Osteoblast (primary cell): ENCODE measurements at regions not wholly inside any gene's neighbourhood (a gene's known extent, or its start where the extent isn't known, plus 50 kb on each side); places are given as distances from the start of the nearest gene placed in this dataset.

Experiments used
- DNase-seq: peaks from one replicate; pipeline ENCODE4 v3.0.0; 2011; ENCODE audit warnings: low spot score, mixed read lengths; ENCODE audit not compliant: insufficient read length; ENCODE audit errors: missing footprints
- H2AFZ ChIP-seq: 2 replicates; pipeline ENCODE4 v1.6.0; 2011; ENCODE audit warnings: mild to moderate bottlenecking, low read length
- H3K27ac ChIP-seq: 2 replicates; pipeline ENCODE4 v1.5.1; 2011; ENCODE audit warnings: mild to moderate bottlenecking, low read depth, low read length, moderate library complexity
- H3K27me3 ChIP-seq: 2 replicates; pipeline ENCODE4 v1.6.0; 2012; ENCODE audit warnings: mild to moderate bottlenecking, control low read depth, inconsistent platforms, low read length, moderate library complexity; ENCODE audit not compliant: insufficient read depth
- H3K36me3 ChIP-seq: 2 replicates; pipeline ENCODE4 v1.5.1; 2011; ENCODE audit warnings: mild to moderate bottlenecking, low read length, control low read depth, moderate library complexity; ENCODE audit not compliant: insufficient read depth
- H3K4me1 ChIP-seq: 2 replicates; pipeline ENCODE4 v1.5.1; 2011; ENCODE audit warnings: mild to moderate bottlenecking, low read length, control low read depth, moderate library complexity; ENCODE audit not compliant: insufficient read depth
- H3K4me2 ChIP-seq: 2 replicates; pipeline ENCODE4 v1.6.0; 2011; ENCODE audit warnings: mild to moderate bottlenecking, low read length; ENCODE audit not compliant: insufficient read depth
- H3K4me3 ChIP-seq: fragments of 200-600 bp; sonication (generic); 3 replicates; pipeline ENCODE4 v1.5.1; 2012; ENCODE audit warnings: mild to moderate bottlenecking, low read length, inconsistent platforms; ENCODE audit not compliant: insufficient read depth
- H3K79me2 ChIP-seq: 2 replicates; pipeline ENCODE4 v1.6.0; 2012; ENCODE audit warnings: mild to moderate bottlenecking, low read length, control low read depth, inconsistent platforms; ENCODE audit not compliant: insufficient read depth
- H3K9me3 ChIP-seq: 2 replicates; pipeline ENCODE4 v1.5.1; 2011; ENCODE audit warnings: low read depth, low read length, control low read depth
- H4K20me1 ChIP-seq: 2 replicates; pipeline ENCODE4 v1.6.0; 2012; ENCODE audit warnings: mild to moderate bottlenecking, low read length, control low read depth; ENCODE audit not compliant: insufficient read depth
- CTCF ChIP-seq: IDR thresholded peaks from 2 replicates; pipeline ENCODE4 v1.5.1; 2011; ENCODE audit warnings: mild to moderate bottlenecking, low read depth, low read length, moderate library complexity; ENCODE audit errors: extremely low read depth

- Histone ChIP-seq H3K4me1 (no peaks in the 10 kb centered on the region), H3K4me3 (no peak overlapping the region), H2AFZ (no peak overlapping the region), H4K20me1 (no peaks in the 10 kb centered on the region), H3K9me3 (no peaks in the 10 kb centered on the region), H3K27me3 (no peaks in the 10 kb centered on the region), H3K36me3 (no peaks in the 10 kb centered on the region), H3K4me2 (no peak overlapping the region), H3K79me2 (no peaks in the 10 kb centered on the region), H3K27ac (no peak overlapping the region)
- DNase-seq, result no peak
- TF ChIP-seq CTCF, result no peak
Measured at GRCh38 chr2:14937336-14937735, 304.8 kb downstream of the LRATD1 start.

GRCh38 chr2:14941151-14941631 is 308.7 kb downstream of the LRATD1 start:
- H3K4me2 ChIP-seq, result no peak overlapping the region
- no peaks in the 10 kb centered on the region for H3K79me2 ChIP-seq
- H2AFZ ChIP-seq, result no peak overlapping the region
- H4K20me1 ChIP-seq, result no peaks in the 10 kb centered on the region
- H3K4me1 ChIP-seq, result no peaks in the 10 kb centered on the region
- H3K4me3 ChIP-seq, result no peak overlapping the region
- no peaks in the 10 kb centered on the region for H3K9me3 ChIP-seq
- no peak overlapping the region for H3K27ac ChIP-seq
- H3K27me3 ChIP-seq, result no peaks in the 10 kb centered on the region
- no peaks in the 10 kb centered on the region for H3K36me3 ChIP-seq
- DNase-seq, result peak; percentile 35
- TF ChIP-seq CTCF, result no peak

GRCh38 chr2:14942987-14943386 is 310.5 kb downstream of the LRATD1 start:
- H3K79me2 ChIP-seq, result no peaks in the 10 kb centered on the region
- no peak overlapping the region for H3K27ac ChIP-seq
- H3K4me1 ChIP-seq, result no peaks in the 10 kb centered on the region
- H3K36me3 ChIP-seq, result no peaks in the 10 kb centered on the region
- no peak for DNase-seq
- no peak for TF ChIP-seq CTCF
- no peaks in the 10 kb centered on the region for H3K9me3 ChIP-seq
- no peaks in the 10 kb centered on the region for H3K27me3 ChIP-seq
- no peak overlapping the region for H3K4me3 ChIP-seq
- no peak overlapping the region for H3K4me2 ChIP-seq
- no peak overlapping the region for H2AFZ ChIP-seq
- H4K20me1 ChIP-seq, result no peaks in the 10 kb centered on the region

- no peak overlapping the region for H2AFZ ChIP-seq
- no peaks in the 10 kb centered on the region for H3K36me3 ChIP-seq
- H4K20me1 ChIP-seq, result no peaks in the 10 kb centered on the region
- TF ChIP-seq CTCF, result peak; percentile 25
- H3K27me3 ChIP-seq, result no peaks in the 10 kb centered on the region
- no peaks in the 10 kb centered on the region for H3K79me2 ChIP-seq
- no peak overlapping the region for H3K4me3 ChIP-seq
- DNase-seq, result no peak
- H3K9me3 ChIP-seq, result no peaks in the 10 kb centered on the region
- no peaks in the 10 kb centered on the region for H3K4me1 ChIP-seq
- no peak overlapping the region for H3K27ac ChIP-seq
- no peak overlapping the region for H3K4me2 ChIP-seq
Measured at GRCh38 chr2:14944562-14945346, 312.2 kb downstream of the LRATD1 start.
